ENCODE measurements at regions not wholly inside any gene's neighbourhood (a gene's known extent, or its start where the extent isn't known, plus 50 kb on each side); places are given as distances from the start of the nearest gene placed in this dataset.

GRCh38 chr15:73803806-73804205, 50.7 kb upstream of the INSYN1 start:
- Histone ChIP-seq H2AFZ (ENCODE audit: low read length) (no peak overlapping the region), H3K27me3 (ENCODE audit: control insufficient read depth, insufficient read depth, low read length) (peaks cover 3% of the 10 kb centered on the region), H3K27ac (ENCODE audit: insufficient read depth, low read length) (no peak overlapping the region), H3K4me2 (ENCODE audit: extremely low read depth, insufficient read depth, low read length) (no peak overlapping the region), H4K20me1 (ENCODE audit: control insufficient read depth, extremely low read depth, insufficient read depth, low read length) (no peaks in the 10 kb centered on the region), H3K4me1 (ENCODE audit: control insufficient read depth, extremely low read depth, insufficient read depth, low read length) (peaks cover 18% of the 10 kb centered on the region), H3K4me3 (replicated peaks in 1 of 4; ENCODE audit: control extremely low read depth in 1 of 4, insufficient read depth in 1 of 4, low read depth in 3 of 4, low read length in 4 of 4) (no peak overlapping the region), H3K9me3 (ENCODE audit: control insufficient read depth, insufficient read depth, low read depth, low read length) (no peaks in the 10 kb centered on the region), H3K9ac (ENCODE audit: insufficient read depth, low read length) (no peak overlapping the region), H3K79me2 (ENCODE audit: control insufficient read depth, insufficient read depth, low read length) (no peaks in the 10 kb centered on the region), H3K36me3 (ENCODE audit: control insufficient read depth, insufficient read depth, low read length) (no peaks in the 10 kb centered on the region)
- DNase-seq (ENCODE audit: low read depth in 2 of 2): no peak
- no peak for TF ChIP-seq CTCF (conservative IDR thresholded peaks at IDR 0.05 in 1 of 2, IDR thresholded peaks at IDR 0.05 in 1 of 2; ENCODE audit: low read depth in 1 of 2, low read length in 2 of 2)
- TF ChIP-seq EZH2 (IDR thresholded peaks at IDR 0.05; ENCODE audit: low read length, missing control alignments): no peak

DNA sequence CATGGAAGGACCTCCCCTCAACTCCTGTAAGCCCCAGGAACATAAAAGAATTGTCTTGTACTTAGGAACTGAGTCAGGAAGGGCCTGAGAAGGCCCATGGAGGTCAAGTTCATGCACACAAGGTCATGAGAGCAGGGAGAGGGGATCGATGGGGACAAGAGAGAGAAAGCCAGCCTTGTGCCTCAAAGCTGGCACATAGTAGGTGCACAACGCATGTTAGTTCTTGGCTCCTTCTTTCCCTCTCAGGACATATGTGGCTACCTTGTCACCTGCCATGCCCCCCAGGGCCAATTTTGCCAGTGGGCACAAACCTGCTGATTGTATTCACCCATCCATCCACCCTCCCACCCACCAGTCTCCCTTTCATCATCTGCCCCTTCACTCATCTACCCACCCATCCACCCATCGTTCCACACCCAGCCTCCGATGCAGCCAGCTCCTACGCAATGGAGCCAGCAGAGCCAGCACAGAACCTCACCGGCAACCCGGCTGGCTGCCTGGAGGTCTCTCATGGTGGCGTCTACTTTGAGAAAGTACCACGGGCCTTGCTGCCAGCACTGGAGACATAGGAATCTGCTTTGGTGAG, 52.4 kb upstream of the INSYN1 start:
- Histone ChIP-seq H3K4me3 (replicated peaks in 1 of 4; ENCODE audit: control extremely low read depth in 1 of 4, insufficient read depth in 1 of 4, low read depth in 3 of 4, low read length in 4 of 4) (no peak overlapping the region), H3K27ac (ENCODE audit: insufficient read depth, low read length) (no peak overlapping the region), H3K27me3 (ENCODE audit: control insufficient read depth, insufficient read depth, low read length) (peaks cover 7% of the 10 kb centered on the region), H3K79me2 (ENCODE audit: control insufficient read depth, insufficient read depth, low read length) (no peaks in the 10 kb centered on the region), H2AFZ (ENCODE audit: low read length) (no peak overlapping the region), H3K4me1 (ENCODE audit: control insufficient read depth, extremely low read depth, insufficient read depth, low read length) (peaks cover 11% of the 10 kb centered on the region), H3K4me2 (ENCODE audit: extremely low read depth, insufficient read depth, low read length) (no peak overlapping the region), H4K20me1 (ENCODE audit: control insufficient read depth, extremely low read depth, insufficient read depth, low read length) (no peaks in the 10 kb centered on the region), H3K9me3 (ENCODE audit: control insufficient read depth, insufficient read depth, low read depth, low read length) (no peaks in the 10 kb centered on the region), H3K9ac (ENCODE audit: insufficient read depth, low read length) (no peak overlapping the region), H3K36me3 (ENCODE audit: control insufficient read depth, insufficient read depth, low read length) (no peaks in the 10 kb centered on the region)
- DNase-seq (ENCODE audit: low read depth in 2 of 2): no peak
- TF ChIP-seq CTCF (conservative IDR thresholded peaks at IDR 0.05 in 1 of 2, IDR thresholded peaks at IDR 0.05 in 1 of 2; ENCODE audit: low read depth in 1 of 2, low read length in 2 of 2) (no peak), EZH2 (IDR thresholded peaks at IDR 0.05; ENCODE audit: low read length, missing control alignments) (no peak)

- no peaks in the 10 kb centered on the region for H3K4me1 ChIP-seq (ENCODE audit: control insufficient read depth, extremely low read depth, insufficient read depth, low read length)
- H3K9me3 ChIP-seq (ENCODE audit: control insufficient read depth, insufficient read depth, low read depth, low read length): no peaks in the 10 kb centered on the region
- H4K20me1 ChIP-seq (ENCODE audit: control insufficient read depth, extremely low read depth, insufficient read depth, low read length): no peaks in the 10 kb centered on the region
- no peak for TF ChIP-seq CTCF (conservative IDR thresholded peaks at IDR 0.05 in 1 of 2, IDR thresholded peaks at IDR 0.05 in 1 of 2; ENCODE audit: low read depth in 1 of 2, low read length in 2 of 2)
- no peak for TF ChIP-seq EZH2 (IDR thresholded peaks at IDR 0.05; ENCODE audit: low read length, missing control alignments)
- H3K4me3 ChIP-seq (replicated peaks in 1 of 4; ENCODE audit: control extremely low read depth in 1 of 4, insufficient read depth in 1 of 4, low read depth in 3 of 4, low read length in 4 of 4): no peak overlapping the region
- no peak overlapping the region for H3K9ac ChIP-seq (ENCODE audit: insufficient read depth, low read length)
- no peaks in the 10 kb centered on the region for H3K79me2 ChIP-seq (ENCODE audit: control insufficient read depth, insufficient read depth, low read length)
- no peak overlapping the region for H2AFZ ChIP-seq (ENCODE audit: low read length)
- peaks cover 7% of the 10 kb centered on the region for H3K27me3 ChIP-seq (ENCODE audit: control insufficient read depth, insufficient read depth, low read length)
- H3K4me2 ChIP-seq (ENCODE audit: extremely low read depth, insufficient read depth, low read length): no peak overlapping the region
- H3K27ac ChIP-seq (ENCODE audit: insufficient read depth, low read length): no peak overlapping the region
- H3K36me3 ChIP-seq (ENCODE audit: control insufficient read depth, insufficient read depth, low read length): no peaks in the 10 kb centered on the region
- no peak for DNase-seq (ENCODE audit: low read depth in 2 of 2)
Measured at GRCh38 chr15:73806698-73807483, 53.7 kb upstream of the INSYN1 start.
